Colonic mucosa (tissue), 4 donors: ENCODE measurements at regions not wholly inside any gene's neighbourhood (a gene's known extent, or its start where the extent isn't known, plus 50 kb on each side); places are given as distances from the start of the nearest gene placed in this dataset.

Experiments
- DNase-seq: peaks from one replicate; pipeline ENCODE4 v3.0.0-alpha.2; 2020
- H3K27ac ChIP-seq: fragments of 200-600 bp; one replicate; pipeline ENCODE4 v1.8.0; 2021
- H3K27me3 ChIP-seq: fragments of 200-600 bp; one replicate; pipeline ENCODE4 v1.8.0; 2021
- H3K36me3 ChIP-seq: fragments of 200-600 bp; one replicate; pipeline ENCODE4 v1.8.0; 2021
- H3K4me1 ChIP-seq: fragments of 200-600 bp; one replicate; pipeline ENCODE4 v1.8.0; 2021; ENCODE audit warnings: mild to moderate bottlenecking
- H3K4me3 ChIP-seq: fragments of 200-600 bp; one replicate; pipeline ENCODE4 v1.8.0; 2021
- H3K9ac ChIP-seq, 2 donors: one replicate each; pipeline ENCODE4 v1.7.0; 2013; ENCODE audit warnings: control low read depth in 2 of 2, low read depth in 2 of 2, low read length in 2 of 2
- H3K9me3 ChIP-seq: fragments of 200-600 bp; one replicate; pipeline ENCODE4 v1.8.0; 2021
- intact Hi-C: fragments of 100-400 bp; cut with DNase I; formaldehyde crosslinking; loops from one replicate; pipeline ENCODE4 v1.14.1; 2022
- TF ChIP-seq, protein P1 (sequence below): fragments of 200-600 bp; IDR thresholded peaks from one replicate; pipeline ENCODE4 v1.8.0; 2022; ENCODE audit warnings: antibody characterized with exemption, mild to moderate bottlenecking
- donor health status: healthy.
- donor health status: DM: no; HTN: no; CAD: no.
- donor health status: DM: no; HTN: no; CAD: no.

- H3K4me3 ChIP-seq = no peak overlapping the region
- TF ChIP-seq, protein P1, sequence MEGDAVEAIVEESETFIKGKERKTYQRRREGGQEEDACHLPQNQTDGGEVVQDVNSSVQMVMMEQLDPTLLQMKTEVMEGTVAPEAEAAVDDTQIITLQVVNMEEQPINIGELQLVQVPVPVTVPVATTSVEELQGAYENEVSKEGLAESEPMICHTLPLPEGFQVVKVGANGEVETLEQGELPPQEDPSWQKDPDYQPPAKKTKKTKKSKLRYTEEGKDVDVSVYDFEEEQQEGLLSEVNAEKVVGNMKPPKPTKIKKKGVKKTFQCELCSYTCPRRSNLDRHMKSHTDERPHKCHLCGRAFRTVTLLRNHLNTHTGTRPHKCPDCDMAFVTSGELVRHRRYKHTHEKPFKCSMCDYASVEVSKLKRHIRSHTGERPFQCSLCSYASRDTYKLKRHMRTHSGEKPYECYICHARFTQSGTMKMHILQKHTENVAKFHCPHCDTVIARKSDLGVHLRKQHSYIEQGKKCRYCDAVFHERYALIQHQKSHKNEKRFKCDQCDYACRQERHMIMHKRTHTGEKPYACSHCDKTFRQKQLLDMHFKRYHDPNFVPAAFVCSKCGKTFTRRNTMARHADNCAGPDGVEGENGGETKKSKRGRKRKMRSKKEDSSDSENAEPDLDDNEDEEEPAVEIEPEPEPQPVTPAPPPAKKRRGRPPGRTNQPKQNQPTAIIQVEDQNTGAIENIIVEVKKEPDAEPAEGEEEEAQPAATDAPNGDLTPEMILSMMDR = no peak
- H3K4me1 ChIP-seq = no peaks in the 10 kb centered on the region
- H3K9ac ChIP-seq = no peak overlapping the region
- H3K27ac ChIP-seq = no peak overlapping the region
- H3K9me3 ChIP-seq = no peaks in the 10 kb centered on the region
- H3K27me3 ChIP-seq = no peaks in the 10 kb centered on the region
- no peaks in the 10 kb centered on the region for H3K36me3 ChIP-seq
- no peak for DNase-seq
- intact Hi-C loops = no loop called here
Measured at GRCh38 chr12:132389526-132390286, 60.3 kb upstream of the GALNT9 start.

DNA sequence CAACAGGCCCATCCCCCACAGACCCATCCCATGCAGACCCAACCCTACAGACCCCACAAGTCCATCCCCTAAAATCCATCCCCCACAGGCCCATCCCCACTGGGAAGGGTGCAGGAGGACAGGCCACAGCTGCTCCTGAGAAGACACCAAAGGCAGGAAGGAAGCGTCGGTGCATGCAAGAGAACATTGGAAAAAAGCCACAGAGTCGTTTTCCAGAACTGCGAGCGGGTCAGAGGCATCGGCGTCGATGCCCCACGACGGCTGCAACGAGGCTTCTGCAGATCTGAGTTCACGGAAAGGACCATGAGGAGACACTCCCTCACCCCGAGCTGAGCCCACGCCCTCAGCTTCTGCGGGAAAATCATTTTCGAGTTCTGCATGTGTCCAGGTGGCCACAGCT, 59.6 kb upstream of the GALNT9 start:
- Histone ChIP-seq H3K36me3 (no peaks in the 10 kb centered on the region), H3K9ac (no peak overlapping the region), H3K27me3 (no peaks in the 10 kb centered on the region), H3K27ac (no peak overlapping the region), H3K9me3 (no peaks in the 10 kb centered on the region), H3K4me1 (no peaks in the 10 kb centered on the region), H3K4me3 (no peak overlapping the region)
- intact Hi-C loops = no loop called here
- no peak for DNase-seq
- TF ChIP-seq, protein P1 = no peak

- intact Hi-C loops = no loop called here
- Histone ChIP-seq H3K4me3 (no peak overlapping the region), H3K27ac (no peak overlapping the region), H3K36me3 (no peaks in the 10 kb centered on the region), H3K9ac (no peak overlapping the region), H3K9me3 (no peaks in the 10 kb centered on the region), H3K27me3 (no peaks in the 10 kb centered on the region), H3K4me1 (no peaks in the 10 kb centered on the region)
- TF ChIP-seq, protein P1 = no peak
- no peak for DNase-seq
Measured at GRCh38 chr12:132388379-132389015, 59.1 kb upstream of the GALNT9 start.

DNA sequence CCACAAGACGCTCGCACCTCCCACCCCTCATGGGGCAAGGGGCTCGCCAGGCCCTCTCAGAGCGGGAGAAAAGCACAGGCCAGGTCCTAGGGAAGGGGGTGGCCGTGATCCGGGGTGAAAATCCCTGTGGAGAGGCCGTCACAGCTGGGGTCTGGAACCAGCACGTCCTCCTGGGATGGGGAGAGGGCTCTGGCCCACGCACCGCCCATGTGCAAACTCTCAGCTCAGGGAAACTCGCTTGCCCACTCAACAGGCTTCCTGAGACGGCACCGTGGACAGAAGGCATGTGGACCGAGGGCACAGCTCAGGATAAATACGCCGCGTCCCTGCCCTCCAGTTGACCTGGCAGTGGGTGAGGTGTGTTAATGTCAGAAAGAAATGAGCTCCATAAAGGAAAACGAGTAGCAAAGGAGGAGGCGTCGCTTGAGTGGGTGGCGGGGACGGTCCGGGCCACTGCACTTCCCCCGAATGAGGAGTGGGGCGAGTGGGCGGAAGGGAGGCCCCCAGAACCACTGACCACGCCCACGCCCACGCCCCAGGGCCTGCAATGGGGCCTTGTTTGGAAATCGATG, 57.6 kb upstream of the GALNT9 start:
- no peaks in the 10 kb centered on the region for H3K27me3 ChIP-seq
- H3K4me3 ChIP-seq = no peak overlapping the region
- H3K9ac ChIP-seq = no peak overlapping the region
- no peaks in the 10 kb centered on the region for H3K9me3 ChIP-seq
- no peaks in the 10 kb centered on the region for H3K4me1 ChIP-seq
- TF ChIP-seq, protein P1 = no peak
- intact Hi-C loops = no loop called here
- no peaks in the 10 kb centered on the region for H3K36me3 ChIP-seq
- H3K27ac ChIP-seq = no peak overlapping the region
- DNase-seq = no peak

DNA sequence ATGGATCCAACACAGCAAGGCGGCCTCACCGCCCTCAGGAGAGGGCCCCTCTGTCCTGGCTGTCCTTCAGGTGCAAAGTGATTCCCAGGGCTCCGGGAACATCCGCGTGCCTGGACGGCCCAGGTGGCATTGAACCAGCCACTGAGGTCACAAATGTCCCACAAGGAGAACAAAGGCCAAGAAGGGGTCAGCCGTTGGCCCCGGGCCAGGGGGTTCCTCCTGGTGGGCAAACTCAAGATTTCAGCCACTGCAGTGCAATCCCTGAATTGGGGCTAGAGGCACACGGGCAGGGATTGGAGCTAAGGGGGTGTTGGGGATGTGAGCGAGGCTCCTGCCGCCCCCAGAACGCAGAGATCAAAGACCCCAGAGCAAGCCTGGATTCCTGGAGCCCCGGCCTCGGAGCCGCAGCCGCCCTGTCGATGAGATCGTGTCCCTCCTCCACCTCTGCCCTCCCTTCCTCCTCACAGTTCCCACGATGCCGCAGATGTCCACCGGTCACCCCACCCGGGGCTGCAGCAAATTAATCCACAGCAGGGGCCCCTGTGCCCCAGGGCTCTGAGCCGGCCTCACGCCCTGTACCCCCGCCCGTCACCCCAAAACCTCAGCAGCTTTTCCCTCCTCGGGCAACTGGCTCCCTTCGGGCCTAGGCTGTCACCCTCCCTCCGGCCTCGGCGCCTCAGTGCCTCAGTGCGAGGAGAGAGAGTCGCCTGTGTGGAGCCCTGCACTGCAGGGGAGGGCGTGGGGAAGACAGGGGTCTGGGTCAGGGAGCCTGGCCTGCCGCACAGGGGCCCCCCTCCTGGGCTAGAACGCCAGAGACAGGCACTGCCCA, 56.7 kb upstream of the GALNT9 start:
- Histone ChIP-seq H3K27ac (no peak overlapping the region), H3K27me3 (no peaks in the 10 kb centered on the region), H3K9me3 (no peaks in the 10 kb centered on the region), H3K36me3 (no peaks in the 10 kb centered on the region), H3K4me3 (no peak overlapping the region), H3K4me1 (no peaks in the 10 kb centered on the region), H3K9ac (no peak overlapping the region)
- TF ChIP-seq, protein P1 = no peak
- DNase-seq = no peak
- intact Hi-C loops = no loop called here
